ENCODE measurements at regions not wholly inside any gene's neighbourhood (a gene's known extent, or its start where the extent isn't known, plus 50 kb on each side); places are given as distances from the start of the nearest gene placed in this dataset.

DNA sequence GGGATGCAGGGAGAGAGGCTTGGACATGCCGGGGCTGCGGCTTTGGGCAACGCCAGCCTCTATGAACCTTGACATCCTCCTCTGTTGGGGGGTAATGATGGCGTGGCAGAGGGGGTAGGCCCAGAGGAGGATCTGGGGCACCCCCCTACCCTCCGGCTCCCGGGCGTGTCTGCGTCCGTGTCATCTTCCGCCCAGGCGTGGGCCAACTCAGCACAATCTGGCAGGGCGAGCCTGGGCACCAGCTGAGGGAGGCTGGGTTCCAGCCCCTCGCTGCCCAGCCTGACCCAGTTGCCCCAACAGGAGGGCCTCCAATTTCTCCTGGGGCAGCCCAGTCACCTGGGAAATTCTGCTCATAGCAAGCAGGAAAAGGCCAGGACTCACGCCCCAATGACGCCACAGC lies 62.9 kb upstream of the IL17B start:
- no peak for DNase-seq

DNA sequence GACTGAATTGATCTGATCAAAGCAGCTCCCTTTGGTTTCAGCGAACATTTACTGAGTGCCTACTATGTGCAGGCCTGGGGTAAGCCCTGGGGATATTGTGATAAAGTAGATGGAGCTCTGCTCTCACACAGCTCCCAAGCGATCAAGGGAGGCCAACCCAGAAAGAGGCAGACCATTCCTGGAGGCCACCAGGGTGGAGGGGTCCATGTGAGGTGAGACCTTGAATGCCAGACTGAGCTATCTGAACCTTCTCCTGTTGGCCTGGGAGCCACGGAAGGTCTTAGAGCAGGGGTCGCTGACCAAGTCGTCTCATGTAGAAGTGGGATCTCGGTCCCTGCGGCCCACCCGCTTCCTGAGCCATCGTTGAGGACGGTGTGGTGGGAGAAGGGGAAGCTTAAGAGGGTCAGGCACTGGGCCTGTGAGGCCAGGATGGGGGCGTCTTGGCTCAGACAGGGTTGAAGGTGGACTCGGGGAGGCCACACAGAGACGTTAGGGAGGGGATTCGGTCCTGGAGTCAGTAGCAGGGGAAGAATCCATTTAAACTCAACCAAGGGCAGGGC lies 62.2 kb upstream of the IL17B start:
- DNase-seq, result no peak

GRCh38 chr5:149439899-149440542 lies 60.9 kb upstream of the IL17B start:
- peak in 1 of 2 donors; percentile 27 for DNase-seq

GRCh38 chr5:149438711-149439132 lies 59.6 kb upstream of the IL17B start:
- no peak for DNase-seq

GRCh38 chr5:149438281-149438680 lies 59.2 kb upstream of the IL17B start:
- DNase-seq, result no peak

DNA sequence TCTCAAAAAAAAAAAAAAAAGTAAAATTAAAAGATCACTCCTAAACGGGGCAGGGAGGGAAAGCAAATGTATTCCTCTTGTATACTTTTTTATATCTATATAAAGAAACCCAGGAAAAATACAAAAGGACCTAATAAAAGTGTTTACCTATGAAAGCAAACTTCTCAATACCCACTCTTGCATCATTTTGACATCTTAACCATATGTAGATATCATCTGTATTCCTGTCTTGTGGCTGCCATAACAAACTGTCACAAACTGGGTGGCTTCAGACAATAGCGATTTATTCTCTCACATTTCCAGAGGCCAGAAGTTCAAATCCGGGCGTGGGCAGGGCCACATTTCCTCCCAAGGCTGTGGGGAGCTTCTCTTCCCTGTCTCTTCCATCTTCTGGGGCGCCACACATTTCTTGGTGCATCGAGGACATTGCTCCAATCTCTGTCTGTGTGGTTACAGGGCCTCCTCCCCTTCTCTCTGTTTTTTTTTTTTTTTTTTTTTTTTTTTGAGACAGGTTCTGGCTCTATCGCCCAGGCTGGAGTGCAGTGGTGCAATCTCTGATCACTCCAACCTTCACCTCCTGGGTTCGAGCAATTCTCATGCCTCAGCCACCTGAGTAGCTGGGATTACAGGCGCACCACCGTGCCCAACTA lies 58.4 kb upstream of the IL17B start:
- no peak for DNase-seq

- no peak for DNase-seq
Observed at GRCh38 chr5:149435660-149436059, 56.6 kb upstream of the IL17B start.

DNA sequence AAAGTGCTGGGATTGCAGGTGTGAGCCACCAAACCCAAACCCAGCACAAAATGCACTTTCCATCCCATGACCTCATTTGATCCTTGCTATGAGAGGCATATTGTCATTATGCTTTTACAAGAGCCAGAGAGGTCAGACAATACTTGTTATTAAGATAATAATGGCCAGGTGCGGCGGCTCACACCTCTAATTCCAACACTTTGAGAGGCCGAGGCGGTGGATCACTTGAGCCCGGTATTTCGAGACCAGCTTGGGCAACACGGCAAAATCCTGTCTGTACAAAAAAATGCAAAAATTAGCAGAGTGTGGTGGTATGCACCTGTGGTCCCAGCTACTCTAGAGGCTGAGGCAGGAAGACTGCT lies 55.9 kb upstream of the IL17B start:
- no peak for DNase-seq

GRCh38 chr5:149434162-149435014 lies 55.3 kb upstream of the IL17B start:
- DNase-seq, result peak; percentile 67 to 69

DNA sequence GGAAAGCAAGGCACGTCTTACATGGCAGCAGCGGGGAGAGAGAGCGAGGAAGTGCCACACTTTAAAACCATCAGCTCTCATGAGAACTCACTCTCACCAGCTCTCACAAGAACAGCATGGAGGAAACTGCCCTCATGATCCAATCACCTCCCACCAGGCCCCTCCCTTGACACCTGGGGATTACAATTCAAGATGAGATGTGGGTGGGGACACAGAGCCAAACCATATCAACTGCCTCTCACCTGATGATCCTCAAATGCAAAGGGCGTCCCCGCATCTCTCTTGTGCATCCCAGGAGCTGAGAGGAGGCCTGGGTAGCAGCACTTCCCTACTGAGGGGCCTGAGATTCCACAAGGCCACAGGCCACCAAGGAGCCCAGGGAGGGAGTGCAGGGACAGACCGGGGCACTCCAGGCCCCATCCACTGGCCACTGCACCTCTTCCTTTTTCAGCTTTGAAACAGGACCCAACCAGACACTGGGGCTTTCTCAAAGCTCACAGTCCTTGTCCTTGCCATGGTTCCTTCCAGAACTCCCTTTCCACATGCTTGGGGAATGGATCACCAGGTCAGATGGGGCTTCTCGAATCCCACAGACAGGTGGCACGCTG lies 54.5 kb upstream of the IL17B start:
- no peak for DNase-seq

DNA sequence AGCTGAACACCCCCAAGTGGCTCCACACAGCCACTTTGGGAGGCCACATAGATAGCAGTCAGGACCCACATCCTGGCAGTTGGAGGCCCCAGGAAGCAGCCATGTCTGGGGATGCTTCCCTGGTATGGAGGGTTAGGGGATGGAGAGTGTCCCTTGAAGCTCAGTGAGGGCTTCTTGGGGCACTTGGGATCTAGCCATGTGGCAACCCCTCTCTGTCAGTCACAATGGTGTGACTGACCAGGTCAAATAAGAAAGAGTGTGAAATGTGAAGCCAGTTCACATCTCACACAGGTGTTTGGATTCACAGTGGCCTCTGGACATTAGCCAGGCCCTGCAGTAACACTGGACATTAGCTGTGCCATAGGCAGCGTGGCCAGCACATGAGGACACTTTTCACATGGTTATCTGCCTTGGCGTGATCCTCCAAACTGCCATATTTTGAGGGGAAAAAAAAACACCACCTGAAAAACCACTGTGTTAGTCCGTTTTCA lies 53.9 kb upstream of the IL17B start:
- no peak for DNase-seq

DNA sequence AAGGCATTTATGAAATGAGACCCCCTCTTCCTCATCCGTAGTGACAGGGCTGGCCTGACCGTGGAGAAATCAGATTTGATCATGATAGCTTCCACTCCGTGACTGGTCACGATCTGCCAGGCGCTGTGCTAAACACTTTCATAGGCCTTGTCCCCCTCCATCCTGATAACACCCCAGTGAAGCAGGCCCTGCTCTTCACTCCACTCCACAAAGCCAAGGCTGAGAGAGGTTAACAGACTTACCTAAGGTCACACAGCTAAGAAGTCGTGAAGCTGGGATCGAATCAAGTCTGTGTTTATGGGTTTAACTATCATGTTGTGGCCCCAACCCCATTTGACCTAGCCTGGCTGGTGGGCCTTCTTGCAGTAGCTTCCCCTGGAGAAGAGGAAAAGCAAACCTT lies 53.3 kb upstream of the IL17B start:
- no peak for DNase-seq

- DNase-seq, result no peak
Observed at GRCh38 chr5:149429839-149430721, 51.0 kb upstream of the IL17B start.

All from stimulated activated CD4-positive, alpha-beta T cell treated with anti-CD3 and anti-CD28 coated beads, Interleukin-2, amount 100 ng/mL, for 24 hours (primary cell).